ENCODE measurements at regions not wholly inside any gene's neighbourhood (a gene's known extent, or its start where the extent isn't known, plus 50 kb on each side); places are given as distances from the start of the nearest gene placed in this dataset.

GRCh38 chr1:239586128-239586527 lies 199.8 kb downstream of the CHRM3 start:
- Histone ChIP-seq H3K4me1 (peaks cover 0 to 5% (median 0%) of the 10 kb centered on the region in 3 donors), H3K36me3 (no peaks in the 10 kb centered on the region), H3K27ac (no peak overlapping the region), H3K27me3 (no peaks in the 10 kb centered on the region), H3K4me3 (no peak overlapping the region), H3K9me3 (no peaks in the 10 kb centered on the region)
- DNase-seq = no peak
- intact Hi-C loops (cut with DNase I) = no loop called here
- TF ChIP-seq POLR2A (IDR thresholded peaks at IDR 0.05) (no peak), CTCF (IDR thresholded peaks at IDR 0.05) (no peak)

- H3K9me3 ChIP-seq = no peaks in the 10 kb centered on the region
- H3K36me3 ChIP-seq = no peaks in the 10 kb centered on the region
- intact Hi-C loops (cut with DNase I) = no loop called here
- TF ChIP-seq POLR2A (IDR thresholded peaks at IDR 0.05) (no peak), CTCF (IDR thresholded peaks at IDR 0.05) (no peak)
- peak overlapping the region in 2 of 4 donors; percentile 24 to 28 for H3K27ac ChIP-seq
- peaks cover 0 to 5% (median 0%) of the 10 kb centered on the region in 3 donors for H3K4me1 ChIP-seq
- WGBS, 2 donors = 65 to 72% methylated on average over 5 to 7 of the region's 8 CpGs
- DNase-seq = no peak
- H3K27me3 ChIP-seq = no peaks in the 10 kb centered on the region
- H3K4me3 ChIP-seq = no peak overlapping the region
Measured at GRCh38 chr1:239587066-239587465, 200.7 kb downstream of the CHRM3 start.

GRCh38 chr1:239587574-239588369 lies 201.4 kb downstream of the CHRM3 start:
- Histone ChIP-seq H3K27ac (peak overlapping the region in 1 of 4 donors; percentile 24), H3K4me1 (peaks cover 0 to 5% (median 0%) of the 10 kb centered on the region in 3 donors), H3K27me3 (no peaks in the 10 kb centered on the region), H3K36me3 (no peaks in the 10 kb centered on the region), H3K4me3 (no peak overlapping the region), H3K9me3 (no peaks in the 10 kb centered on the region)
- whole genome bisulfite sequencing, 2 donors = 76 to 79% methylated on average over 6 of the region's 6 CpGs
- no peak for DNase-seq
- intact Hi-C loops (cut with DNase I) = no loop called here
- TF ChIP-seq POLR2A (IDR thresholded peaks at IDR 0.05) = no peak
- TF ChIP-seq CTCF (IDR thresholded peaks at IDR 0.05) = no peak

- Histone ChIP-seq H3K36me3 (no peaks in the 10 kb centered on the region), H3K4me3 (no peak overlapping the region), H3K27ac (peak overlapping the region in 2 of 4 donors; percentile 25 to 34), H3K27me3 (no peaks in the 10 kb centered on the region), H3K4me1 (peaks cover 0 to 5% (median 0%) of the 10 kb centered on the region in 3 donors), H3K9me3 (no peaks in the 10 kb centered on the region)
- no peak for DNase-seq
- TF ChIP-seq POLR2A (IDR thresholded peaks at IDR 0.05) (no peak), CTCF (IDR thresholded peaks at IDR 0.05) (no peak)
- intact Hi-C loops (cut with DNase I) = no loop called here
Measured at GRCh38 chr1:239590556-239590955, 204.2 kb downstream of the CHRM3 start.

- DNase-seq = no peak
- 87 to 95% methylated on average over 4 of the region's 4 CpGs for WGBS, 2 donors
- TF ChIP-seq CTCF (IDR thresholded peaks at IDR 0.05) (no peak), POLR2A (IDR thresholded peaks at IDR 0.05) (no peak)
- Histone ChIP-seq H3K9me3 (no peaks in the 10 kb centered on the region), H3K27me3 (no peaks in the 10 kb centered on the region), H3K27ac (no peak overlapping the region), H3K36me3 (no peaks in the 10 kb centered on the region), H3K4me1 (no peaks in the 10 kb centered on the region), H3K4me3 (no peak overlapping the region)
- intact Hi-C loops (cut with DNase I) = no loop called here
Measured at GRCh38 chr1:239593527-239593926, 207.2 kb downstream of the CHRM3 start.

Measured in esophagus squamous epithelium (tissue), 5 donors.